ENCODE measurements at regions not wholly inside any gene's neighbourhood (a gene's known extent, or its start where the extent isn't known, plus 50 kb on each side); places are given as distances from the start of the nearest gene placed in this dataset.

DNA sequence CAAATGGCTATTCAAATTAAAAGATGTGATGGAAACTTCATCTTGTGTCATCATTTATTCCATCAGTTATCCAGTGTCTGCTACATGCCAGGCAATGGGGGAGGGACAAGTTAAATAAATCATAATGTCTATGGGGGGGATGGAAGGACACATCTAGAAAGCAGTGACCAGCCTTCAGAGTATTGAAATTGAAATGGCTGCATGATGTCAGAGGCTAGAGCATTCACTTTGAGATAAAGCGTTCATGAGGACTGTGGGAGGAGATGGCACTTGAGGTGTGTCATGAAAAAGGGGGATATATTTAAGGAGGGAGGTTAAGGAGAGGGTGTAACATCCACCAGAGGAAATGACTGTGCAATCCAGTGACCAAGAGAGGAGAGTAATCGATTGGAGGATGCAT, 50.6 kb downstream of the SLIT2 start:
- DNase-seq, result no peak

DNA sequence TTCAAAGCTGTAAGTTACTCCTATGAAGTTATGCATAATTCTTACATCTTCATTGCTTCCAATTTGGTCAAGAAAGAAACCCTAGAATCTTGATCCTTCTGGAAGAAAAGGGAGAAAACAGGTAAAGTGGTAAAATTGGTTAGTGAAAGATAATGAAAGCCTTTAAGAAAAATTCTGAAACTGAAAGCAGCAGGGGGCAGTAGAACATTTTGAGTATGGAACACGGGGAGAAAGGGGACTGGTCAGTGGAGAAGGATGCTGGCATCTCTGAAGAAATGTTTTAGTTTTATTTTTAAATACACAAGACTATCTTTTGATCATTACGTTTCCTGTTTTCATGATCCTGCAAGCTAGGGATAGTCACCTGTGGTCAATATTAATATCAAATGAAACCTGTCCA, 54.3 kb downstream of the SLIT2 start:
- DNase-seq, result no peak

DNA sequence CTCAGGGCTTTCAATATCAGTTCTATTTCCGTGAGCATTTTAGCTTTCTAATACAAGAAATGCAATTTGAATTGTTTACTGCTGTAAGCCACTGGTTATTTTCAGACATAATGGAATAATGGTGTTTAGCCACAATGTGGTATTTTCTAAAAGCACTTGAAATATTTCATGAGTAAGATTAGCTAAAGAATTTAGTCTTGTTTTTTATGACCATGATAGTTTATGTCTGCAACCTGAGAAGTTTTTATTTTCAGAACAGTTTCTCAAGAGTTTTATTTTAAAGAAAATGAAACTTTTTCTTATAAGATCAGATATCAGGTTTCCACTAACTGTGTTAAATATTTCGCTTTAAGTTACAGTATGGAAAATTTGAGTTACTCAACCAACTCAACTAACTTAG, 60.2 kb downstream of the SLIT2 start:
- no peak for DNase-seq

DNA sequence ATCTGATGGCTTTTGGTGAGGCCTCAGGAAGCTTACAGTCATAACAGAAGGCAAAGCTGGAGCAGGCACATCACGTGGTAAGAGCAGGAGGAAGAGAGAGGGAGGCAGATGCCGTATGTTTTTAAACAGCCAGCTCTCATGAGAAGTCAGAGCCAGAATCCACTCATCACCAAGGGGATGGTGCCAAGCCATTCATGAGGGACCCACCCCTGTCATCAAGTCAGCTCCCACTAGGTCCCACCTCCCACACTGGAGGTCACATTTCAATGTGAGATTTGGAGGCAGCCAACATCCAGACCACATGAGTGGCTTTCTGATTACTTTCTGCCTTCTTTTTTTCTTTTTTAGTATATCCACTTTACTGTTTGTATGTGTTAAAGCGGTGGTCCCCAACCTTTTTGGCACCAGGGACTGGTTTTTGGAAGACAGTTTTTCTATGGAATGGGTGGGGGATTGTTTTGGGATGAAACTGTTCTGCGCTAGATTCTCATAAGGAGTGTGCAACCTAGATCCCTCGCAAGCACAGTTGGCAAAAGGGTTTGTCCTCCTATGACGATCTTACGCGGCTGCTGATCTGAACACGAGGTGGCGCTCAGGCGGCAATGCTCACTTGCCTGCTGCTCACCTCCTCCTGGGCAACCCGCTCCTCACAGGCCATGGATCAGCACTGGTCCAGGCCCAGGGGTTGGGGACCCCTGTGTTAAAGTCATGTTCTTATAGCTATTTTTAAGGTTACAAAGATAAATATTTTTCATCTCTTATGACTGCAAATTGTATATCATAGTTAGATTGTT, 61.7 kb downstream of the SLIT2 start:
- no peak for DNase-seq

DNA sequence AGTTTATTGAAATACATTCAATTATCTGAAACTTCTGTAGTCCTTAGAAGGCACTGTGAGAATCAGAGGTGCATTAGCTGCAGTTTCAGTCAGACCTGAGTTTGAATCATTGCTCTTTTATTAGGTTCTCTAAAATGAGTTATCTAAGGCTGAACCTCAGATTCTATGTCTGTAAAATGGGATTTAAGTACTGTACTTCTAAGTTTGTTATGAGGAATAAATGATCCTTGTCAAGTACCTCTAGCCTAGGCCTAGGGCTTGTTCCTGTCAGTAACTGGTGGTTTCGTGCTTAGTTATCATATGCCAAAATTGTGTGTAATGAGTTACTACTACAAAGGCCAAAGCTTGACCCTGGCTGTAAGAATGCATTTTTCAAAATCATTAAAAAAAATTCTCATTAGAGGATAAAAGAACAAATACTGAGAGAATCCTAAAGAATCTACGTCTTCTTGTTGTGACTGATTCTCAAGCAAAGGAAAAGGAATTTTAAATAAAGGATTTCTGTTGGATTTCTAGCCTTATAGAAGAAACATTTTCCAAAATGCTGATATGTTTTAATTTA, 65.8 kb downstream of the SLIT2 start:
- DNase-seq, result no peak

DNA sequence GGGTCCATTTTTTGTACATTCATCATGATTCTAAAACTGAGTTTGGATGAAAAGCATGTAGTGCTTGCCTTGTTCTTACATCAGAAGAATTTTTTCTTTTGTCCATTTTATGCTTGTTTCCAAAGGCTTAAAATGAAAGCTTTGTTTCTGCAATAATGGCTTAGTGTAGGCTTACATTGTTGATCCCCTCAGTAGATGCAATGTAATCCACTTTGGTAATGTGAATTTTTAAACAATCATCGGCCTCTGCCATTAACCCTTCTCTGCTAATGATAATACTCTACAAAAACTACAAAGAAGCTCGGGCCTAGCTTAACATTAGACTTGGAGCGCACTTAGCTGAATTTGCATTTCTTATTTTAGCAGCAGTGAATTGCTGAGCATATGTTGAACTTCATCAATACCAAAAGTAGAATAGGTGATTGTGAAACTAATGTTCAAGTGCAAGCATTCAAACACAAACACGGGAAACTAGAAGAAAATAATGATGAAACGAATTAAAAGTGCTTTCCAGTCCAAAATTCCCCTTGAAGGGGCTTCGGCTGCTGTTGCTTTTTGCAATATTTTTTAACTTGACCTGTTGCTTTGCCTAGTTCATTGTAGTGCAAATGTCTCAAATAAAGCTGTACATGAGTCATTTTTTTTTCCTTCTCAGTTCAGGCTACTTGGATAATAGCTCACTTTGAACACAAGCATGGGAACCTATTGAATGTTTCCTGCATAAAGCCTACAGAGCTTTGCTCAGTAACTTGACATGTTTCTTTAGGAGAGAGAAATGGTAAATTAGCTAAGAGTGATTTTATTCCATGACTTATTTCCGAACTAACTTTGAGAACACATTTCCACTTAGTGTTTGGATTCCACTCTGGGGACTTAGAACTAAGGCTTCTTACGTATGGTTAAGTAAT, 66.5 kb downstream of the SLIT2 start:
- no peak for DNase-seq

DNA sequence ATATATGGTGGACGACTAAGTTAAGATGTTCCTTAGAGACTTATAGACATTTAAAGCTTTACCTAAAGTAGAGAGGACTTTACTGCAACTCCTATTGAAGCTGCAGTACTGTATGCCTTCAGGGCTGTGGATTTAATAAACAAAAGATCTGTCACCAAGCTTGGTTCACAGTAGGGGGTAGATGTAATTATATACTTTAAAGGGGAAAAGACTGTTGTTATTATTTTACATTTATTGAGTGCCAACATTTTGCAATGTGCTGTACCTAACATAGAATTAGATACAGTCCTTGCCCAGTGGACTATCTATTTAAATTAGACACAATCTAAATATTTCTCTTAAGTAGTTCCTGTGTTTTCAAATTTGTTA, 67.2 kb downstream of the SLIT2 start:
- no peak for DNase-seq

DNA sequence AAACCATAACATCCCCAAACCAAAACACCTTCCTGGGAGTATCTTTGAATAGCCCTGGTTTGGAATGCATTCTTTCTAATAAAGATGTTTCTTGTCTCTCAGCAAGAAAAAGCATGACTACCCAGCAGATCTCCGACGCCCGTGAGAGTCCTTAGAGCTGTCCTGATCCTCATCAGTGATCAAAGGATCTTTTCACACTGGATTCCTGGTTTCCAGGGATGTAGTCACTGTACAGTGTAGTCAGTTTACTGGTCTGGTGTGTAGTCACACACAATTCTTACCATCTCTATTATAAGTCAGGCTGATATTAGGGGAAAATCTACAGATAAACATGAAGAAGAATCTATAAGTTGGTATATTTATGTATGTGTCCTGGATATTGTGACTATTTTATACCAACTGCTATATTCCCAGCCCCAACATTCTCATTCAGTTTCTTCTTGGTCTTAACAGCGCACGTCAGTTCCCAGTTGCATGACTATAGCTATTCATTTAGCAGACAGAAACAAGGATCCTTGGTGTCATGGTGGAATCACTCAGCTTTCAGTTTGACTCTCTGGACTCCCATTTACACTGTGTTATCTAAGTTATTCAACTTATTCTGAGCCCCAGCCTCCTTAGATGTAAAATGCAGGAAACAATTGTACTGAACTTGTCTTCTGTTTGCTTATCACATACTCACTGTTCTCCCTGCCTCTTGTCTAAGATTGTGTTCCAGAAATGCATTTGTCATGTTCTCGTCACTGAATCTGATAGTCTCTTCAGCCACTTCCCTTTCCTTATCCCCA, 68.3 kb downstream of the SLIT2 start:
- no peak for DNase-seq

DNA sequence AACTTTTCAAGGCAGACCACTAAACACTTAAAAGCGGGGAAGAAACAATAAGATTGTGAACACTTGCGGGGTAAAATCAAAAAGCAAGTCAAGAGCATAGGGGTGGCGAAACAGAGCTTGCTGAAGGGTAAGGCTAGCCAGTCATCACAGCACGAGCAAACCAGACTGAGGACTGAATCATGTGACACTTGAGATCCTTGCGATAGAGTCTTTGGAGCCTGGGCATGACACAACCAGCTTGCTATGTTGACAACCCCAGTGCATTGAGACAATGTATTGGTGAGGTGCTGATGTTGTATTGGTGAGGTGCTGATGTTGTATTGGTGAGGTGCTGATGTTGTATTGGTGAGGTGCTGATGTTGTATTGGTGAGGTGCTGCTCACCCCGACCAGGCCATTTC, 72.3 kb downstream of the SLIT2 start:
- no peak for DNase-seq

DNA sequence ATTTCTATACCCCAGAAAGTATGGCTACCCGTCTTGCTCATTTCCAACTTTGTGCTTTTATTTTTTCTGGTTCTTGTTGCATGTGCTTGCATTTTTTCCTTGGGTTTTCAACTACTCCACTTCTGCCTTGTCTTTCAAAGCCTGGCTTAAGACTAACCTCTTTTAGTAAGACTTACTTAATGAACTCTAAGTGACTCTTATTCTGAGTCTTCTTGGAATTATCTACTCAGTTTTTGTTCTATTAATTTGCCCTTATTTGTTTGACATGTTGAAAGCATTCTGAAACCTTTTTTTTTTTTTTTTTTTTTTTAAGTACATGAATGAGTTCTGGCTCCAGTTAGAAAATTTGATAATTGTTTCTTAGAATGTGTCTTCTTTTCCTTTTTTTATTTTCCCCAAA, 74.8 kb downstream of the SLIT2 start:
- DNase-seq, result no peak

DNA sequence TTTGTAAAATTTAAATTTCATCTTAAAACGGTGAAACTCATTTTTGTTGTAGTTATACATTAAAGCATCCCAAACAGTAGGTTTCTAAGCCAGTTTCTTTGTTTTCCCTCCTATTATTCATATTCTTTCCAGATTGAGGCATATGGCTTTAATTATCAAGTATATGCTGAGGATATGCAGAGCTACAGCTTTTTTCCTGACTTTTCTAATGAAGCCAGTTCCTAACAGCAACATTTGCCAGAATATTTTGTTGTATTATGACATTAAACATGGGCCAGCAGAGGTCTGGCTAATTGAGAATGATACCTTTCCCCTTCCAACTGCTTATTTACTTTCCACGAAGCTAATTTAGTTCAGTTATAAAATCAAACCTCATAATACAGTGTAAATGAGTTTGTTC, 75.3 kb downstream of the SLIT2 start:
- no peak for DNase-seq

DNA sequence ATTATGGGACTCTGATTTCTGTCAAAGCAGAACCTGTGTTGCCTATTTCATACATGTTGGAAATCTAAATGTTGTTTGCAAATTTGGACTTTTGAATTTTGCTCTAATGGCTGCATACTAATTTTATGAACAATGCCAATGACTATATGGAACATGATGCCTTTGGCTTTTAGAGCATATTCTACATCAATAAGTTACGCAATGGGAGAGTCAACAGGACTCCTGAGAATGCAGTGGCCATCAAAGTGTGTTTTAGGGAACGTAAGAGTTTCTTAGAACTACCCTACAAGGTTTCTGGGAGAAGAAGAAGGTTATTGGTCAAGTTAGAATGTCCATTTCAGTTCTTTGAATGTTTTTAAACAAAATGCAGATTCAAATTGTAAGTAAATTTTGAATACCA, 76.1 kb downstream of the SLIT2 start:
- DNase-seq, result no peak

DNA sequence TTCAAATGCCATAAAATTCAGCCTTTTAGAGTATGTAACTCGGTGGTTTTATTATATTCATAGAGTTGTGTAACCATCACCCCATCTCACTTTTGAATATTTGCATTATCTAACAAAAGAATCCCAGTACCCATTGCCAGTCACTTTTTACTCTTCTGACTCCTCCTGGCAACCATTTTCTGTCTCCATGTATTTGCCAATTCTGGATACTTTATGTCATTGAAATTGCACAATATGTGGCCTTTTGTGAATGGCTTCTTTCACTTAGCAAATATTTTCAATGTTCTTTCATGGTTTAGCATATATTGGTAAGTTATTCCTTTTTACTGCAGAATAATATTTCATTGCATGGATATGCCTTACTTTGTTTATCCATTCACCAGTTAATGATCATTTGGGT, 79.9 kb downstream of the SLIT2 start:
- no peak for DNase-seq

DNA sequence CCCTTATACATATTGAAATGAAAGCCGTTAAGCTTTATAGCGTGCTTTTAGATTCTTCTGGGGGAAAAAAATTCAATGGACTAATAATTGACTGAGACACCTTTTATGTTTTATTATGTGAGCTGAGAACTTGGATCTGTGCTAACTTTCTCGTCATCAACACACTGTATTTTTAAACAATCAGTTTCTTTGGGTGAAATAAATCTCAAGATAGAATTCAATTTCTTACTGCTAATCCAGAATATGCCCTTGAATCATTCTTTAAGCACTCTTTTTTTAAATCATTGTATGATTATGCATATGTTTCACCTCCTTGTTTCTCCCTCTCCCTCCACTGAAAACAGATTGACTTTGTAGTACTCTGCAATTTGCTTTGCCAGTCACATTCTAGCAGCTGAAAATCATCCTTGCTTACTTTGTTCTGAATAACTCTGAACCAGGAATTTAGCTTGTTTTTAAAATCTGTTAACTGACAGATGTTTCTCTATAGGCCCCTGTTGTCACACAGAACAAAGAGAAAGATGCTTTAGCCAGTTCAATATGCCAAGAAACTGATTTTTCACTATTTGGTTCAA, 81.5 kb downstream of the SLIT2 start:
- DNase-seq, result no peak

DNA sequence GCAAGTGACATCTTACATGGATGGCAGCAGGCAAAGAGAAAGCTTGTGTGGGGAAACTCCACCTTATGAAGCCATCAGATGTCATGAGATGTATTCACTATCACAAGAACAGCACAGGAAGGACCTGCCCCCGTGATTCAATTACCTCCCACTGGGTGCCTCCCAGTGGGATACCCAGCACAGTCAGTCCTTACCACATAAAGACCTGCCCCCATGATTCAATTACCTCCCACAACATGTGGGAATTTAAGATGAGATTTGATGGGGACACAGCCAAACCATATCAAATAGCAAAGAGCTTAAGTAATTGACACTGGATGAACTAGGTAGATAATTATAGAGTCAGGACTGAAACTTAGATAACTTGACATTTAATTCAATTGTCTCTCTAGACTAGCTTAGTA, 85.6 kb downstream of the SLIT2 start:
- no peak for DNase-seq

DNA sequence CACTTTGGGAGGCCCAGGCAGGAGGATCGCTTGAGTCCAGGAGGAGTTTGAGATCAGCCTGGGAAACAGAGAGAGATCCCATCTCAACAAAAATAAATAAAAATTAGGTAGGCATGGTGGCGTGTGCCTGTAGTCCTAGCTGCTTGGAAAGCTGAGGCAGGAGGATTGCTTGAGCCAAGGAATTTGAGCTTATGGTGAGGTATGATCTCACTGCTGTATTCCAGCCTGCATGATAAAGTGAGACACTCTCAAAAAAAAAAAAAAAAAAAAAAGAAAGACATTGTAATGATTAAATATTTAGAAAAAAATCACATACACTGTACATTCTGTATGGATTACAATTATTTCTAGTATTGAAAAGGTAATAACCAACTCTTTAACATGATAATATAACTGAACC, 87.1 kb downstream of the SLIT2 start:
- no peak for DNase-seq

DNA sequence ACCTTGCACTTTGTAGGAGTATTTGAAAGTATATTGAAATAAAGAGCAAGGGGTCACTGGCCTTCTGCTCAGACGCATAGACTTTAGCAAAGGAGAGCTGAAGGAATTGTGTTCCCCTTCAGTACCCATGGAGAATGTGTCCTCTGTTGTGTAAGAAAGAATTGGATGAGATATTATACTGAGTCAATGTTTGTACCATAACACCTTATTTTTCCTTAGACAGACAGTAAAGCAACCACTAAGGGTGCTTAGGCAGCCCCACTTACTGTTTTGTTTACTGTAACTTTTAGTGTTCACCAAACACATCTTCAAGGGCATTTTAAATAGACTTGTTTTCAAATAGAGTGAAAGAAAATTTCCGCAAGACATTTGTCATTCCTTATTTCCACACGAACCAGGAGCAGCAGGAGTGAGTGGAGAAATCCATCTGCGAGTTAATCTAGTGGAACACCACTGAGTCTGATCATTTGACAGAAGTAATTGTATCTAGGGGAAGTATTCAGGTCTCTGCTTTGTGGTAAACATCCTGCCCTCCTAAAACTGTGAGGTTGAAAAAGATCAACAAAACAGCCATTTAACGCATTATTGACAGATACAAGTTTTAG, 89.5 kb downstream of the SLIT2 start:
- no peak for DNase-seq

DNA sequence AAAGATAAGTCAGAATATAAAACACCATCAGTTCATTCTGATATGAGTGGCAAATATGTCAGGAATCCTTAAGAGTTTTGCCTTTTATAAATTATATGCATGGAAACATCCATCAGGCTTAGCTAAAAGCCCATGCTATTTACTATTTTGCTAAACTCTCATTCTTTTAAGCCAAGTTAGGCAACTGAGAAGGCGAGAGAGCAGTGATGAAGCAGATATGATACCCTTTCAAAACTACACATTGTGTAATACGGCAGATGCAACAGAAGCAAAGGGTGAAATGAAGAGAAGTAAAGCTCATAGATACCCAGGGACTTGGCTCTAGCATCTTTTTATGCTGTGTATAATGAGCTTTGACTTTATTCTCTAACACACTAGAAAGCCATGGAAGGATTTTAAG, 95.8 kb downstream of the SLIT2 start:
- DNase-seq, result no peak

DNA sequence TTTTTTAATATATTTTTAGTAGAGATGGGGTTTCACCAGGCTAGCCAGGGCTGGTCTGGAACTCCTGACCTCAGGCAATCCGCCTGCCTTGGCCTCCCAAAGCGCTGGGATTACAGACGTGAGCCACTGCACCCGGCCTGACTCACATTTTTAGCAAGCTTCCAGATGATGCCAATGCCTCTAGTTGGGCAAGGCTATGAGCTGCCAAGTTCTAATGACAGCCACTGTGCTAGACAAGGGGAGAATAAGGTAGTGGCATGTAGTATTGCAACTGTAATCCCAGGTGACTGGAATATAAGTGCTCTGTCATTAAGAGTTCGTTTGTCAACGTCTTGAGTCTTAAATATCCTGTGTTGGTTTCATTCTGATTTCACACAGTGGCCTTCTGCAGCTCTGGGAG, 96.7 kb downstream of the SLIT2 start:
- no peak for DNase-seq

DNA sequence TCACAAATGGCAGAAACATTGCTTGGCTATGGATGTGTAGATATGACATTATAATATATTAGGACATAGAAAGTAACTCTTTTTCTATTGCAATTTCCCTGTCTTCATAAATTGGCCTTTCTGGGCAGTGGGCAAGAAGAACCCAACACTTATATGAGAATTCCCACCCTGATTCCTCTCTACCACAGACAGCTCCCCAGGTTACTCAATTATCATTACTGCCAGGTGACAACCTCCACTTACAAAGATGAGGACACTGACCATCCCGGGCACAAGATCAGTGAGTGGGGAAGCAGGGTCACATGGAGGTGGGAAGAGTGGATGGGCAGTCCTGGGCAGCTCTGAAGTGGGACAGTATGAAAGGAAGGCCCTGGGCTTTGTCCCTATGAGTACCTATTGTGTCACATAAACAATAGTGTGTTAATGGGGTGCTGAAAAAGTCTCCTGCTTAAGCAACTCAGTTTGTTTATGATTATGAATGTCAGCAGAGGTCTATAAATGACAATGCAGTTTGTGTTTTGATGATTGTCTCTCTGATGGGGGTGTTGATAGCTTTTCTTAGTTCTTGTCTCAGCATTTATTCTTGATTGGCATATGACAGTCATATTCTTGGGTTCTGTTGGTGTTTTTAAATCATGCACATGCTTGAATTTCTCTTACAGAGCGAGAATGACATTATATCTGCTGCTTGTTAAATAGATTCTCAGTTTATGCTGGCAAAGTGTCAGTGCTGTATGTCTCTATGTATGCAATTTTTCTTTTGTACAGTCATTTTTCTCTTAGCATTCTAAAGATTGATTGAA, 99.9 kb downstream of the SLIT2 start:
- DNase-seq, result no peak

DNA sequence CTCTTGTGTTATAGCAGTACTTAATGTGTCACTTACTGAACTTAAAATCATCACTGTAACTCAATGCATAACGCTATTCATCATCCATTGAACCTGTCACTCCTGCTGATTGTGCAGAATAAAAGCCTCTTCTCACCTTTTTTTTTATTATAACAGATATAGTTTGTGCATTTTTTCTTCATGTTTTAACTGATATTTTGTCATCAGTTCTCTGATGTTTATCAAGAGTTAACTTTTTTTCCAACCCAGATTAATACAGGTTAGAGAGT, 100.4 kb downstream of the SLIT2 start:
- no peak for DNase-seq

DNA sequence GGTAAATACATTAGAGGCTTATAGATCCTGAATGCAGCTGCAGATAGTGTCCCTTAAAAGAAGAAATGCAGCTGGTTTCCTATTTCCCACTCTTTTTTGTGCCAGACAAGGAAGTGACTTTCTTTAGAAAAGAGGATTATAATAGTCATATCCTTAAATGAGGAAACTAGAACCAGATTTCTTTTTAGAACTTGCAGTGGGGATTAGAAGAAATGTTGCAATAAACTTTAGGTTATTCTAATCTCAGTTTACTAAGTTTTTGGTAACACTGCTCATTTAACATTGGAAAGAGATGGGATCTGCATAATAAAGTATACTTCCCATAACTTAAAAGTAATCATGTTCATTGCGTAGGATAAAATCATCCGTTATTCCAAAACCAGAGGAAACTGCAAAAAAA, 101.9 kb downstream of the SLIT2 start:
- DNase-seq, result no peak
